Muscle layer of colon (tissue), 2 donors: ENCODE measurements at regions not wholly inside any gene's neighbourhood (a gene's known extent, or its start where the extent isn't known, plus 50 kb on each side); places are given as distances from the start of the nearest gene placed in this dataset.

ENCODE experiments used
- H3K27ac ChIP-seq: one replicate; pipeline ENCODE4 v1.7.0; 2013; ENCODE audit warnings: low read depth, mild to moderate bottlenecking, low read length, moderate library complexity
- H3K27me3 ChIP-seq, 2 donors: one replicate each; pipeline ENCODE4 v1.7.0; 2013; ENCODE audit warnings: low read length in 2 of 2, mild to moderate bottlenecking in 2 of 2; ENCODE audit not compliant: insufficient read depth in 2 of 2, control insufficient read depth in 1 of 2
- H3K36me3 ChIP-seq: one replicate; pipeline ENCODE4 v1.7.0; 2013; ENCODE audit warnings: mild to moderate bottlenecking, low read length; ENCODE audit not compliant: insufficient read depth
- H3K4me1 ChIP-seq: one replicate; pipeline ENCODE4 v1.7.0; 2013; ENCODE audit warnings: mild to moderate bottlenecking, low read length; ENCODE audit not compliant: insufficient read depth
- H3K4me3 ChIP-seq, 2 donors: one replicate each; pipeline ENCODE4 v1.7.0; 2013; ENCODE audit warnings: low read length in 2 of 2, low read depth in 1 of 2, mild to moderate bottlenecking in 1 of 2, moderate library complexity in 1 of 2
- H3K9ac ChIP-seq: one replicate; pipeline ENCODE4 v1.7.0; 2013; ENCODE audit warnings: low read length
- H3K9me3 ChIP-seq: one replicate; pipeline ENCODE4 v1.7.0; 2013; ENCODE audit warnings: mild to moderate bottlenecking, low read length
- donor health status: abdominal sarcoma.
- donor health status: Adenocarcinoma of cecum.

DNA sequence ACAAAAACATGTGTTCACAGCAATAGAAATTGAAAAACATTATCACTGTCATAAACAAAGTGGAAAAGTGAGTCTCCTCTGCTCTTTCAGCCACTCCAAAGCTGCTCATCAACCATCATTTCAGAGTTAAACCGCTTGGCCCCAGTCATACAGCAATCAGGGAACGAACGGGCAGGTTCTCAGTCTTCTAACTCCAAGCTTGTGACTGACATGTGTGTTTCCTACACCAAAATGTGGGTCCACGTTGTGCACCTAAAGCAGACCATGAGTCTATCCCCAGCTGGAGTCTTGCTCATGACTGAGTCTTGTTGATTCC lies 582.6 kb upstream of the ID2 start:
- Histone ChIP-seq H3K9ac (no peak overlapping the region), H3K9me3 (no peaks in the 10 kb centered on the region), H3K4me1 (peaks cover 10% of the 10 kb centered on the region), H3K36me3 (no peaks in the 10 kb centered on the region), H3K4me3 (no peak overlapping the region), H3K27ac (no peak overlapping the region), H3K27me3 (no peaks in the 10 kb centered on the region)

DNA sequence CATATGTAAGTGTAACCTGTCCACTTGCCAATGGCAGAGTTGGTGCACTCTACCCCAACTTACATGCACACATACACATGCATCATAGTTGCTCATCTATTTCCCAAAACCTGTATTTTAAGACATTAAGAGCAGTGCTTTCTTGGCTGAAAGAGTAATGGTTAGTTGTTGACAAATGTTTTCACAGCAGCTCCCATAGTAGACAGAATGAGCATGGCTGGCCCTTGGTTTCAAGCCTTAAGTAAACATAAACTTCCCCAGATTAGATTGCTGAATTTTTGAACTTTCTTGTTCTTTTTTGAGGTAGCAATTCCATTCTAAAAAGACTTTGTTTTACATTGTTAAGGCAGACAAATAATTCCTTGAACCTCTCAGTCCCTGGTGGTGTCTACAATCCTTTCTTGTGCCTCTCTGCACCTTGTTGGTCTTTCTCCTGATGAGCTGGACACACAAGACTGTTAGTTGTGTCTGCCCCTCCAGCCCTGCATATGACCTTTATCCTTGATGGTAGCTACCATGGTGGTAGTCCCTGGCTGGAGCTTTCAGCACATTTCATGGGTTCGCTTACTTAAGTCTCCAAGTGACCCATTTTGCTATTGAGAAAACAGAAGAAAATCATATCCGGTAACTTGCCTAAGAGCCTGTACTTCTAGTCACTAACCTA lies 580.1 kb upstream of the ID2 start:
- no peak overlapping the region for H3K4me3 ChIP-seq
- H3K27ac ChIP-seq, result no peak overlapping the region
- H3K9ac ChIP-seq, result no peak overlapping the region
- H3K27me3 ChIP-seq, result no peaks in the 10 kb centered on the region
- peaks cover 10% of the 10 kb centered on the region for H3K4me1 ChIP-seq
- H3K36me3 ChIP-seq, result no peaks in the 10 kb centered on the region
- H3K9me3 ChIP-seq, result no peaks in the 10 kb centered on the region

DNA sequence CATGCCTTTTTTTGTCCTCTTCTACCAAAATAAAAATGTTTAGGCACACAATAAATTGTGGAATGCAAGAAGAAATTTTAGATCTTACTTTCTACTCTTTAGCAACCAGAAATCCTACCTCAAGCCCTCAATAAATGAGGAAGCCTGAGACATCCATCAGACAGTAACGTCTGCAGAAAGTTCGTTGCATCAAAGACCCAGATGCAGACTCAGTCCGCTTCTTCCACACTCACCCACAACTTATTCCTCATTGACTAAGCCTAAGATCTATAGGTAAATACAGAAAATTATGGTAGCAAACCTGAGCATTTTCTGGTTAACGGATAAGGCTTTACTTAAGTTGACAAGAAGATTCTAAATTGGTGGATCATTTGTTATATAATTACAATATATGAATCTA lies 579.4 kb upstream of the ID2 start:
- H3K27me3 ChIP-seq, result no peaks in the 10 kb centered on the region
- H3K4me1 ChIP-seq, result peaks cover 10% of the 10 kb centered on the region
- H3K4me3 ChIP-seq, result no peak overlapping the region
- no peak overlapping the region for H3K9ac ChIP-seq
- H3K27ac ChIP-seq, result no peak overlapping the region
- no peaks in the 10 kb centered on the region for H3K9me3 ChIP-seq
- no peaks in the 10 kb centered on the region for H3K36me3 ChIP-seq

DNA sequence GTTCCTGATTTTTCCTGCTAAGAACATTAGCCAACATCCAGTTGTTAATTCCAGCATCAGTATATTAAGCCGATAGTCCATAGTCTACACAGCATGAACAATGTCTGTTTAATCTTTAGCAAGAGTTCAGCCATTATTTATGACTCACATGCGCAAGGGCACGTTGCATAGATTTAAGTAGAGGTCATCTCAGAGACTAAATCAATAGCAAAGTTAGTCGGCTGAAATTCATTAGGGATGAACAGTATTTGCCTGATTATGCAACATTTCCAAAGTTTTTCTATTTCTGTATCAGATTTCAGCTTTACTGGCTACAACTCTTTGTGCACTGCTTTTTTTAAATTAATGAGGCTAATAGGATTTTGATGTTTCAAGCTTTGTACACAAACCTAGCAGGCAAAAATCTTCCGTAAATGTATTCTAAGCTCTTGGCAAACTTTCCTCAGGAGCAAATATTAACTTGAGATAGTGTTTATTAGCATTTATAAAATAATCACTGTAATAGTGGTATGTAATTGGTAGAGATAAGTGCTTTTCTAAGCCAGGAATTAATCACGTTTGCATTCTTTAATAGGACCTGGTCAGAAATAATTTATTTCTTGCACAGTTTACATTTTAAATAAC lies 578.7 kb upstream of the ID2 start:
- no peaks in the 10 kb centered on the region for H3K27me3 ChIP-seq
- H3K9me3 ChIP-seq, result no peaks in the 10 kb centered on the region
- H3K27ac ChIP-seq, result no peak overlapping the region
- H3K9ac ChIP-seq, result no peak overlapping the region
- no peak overlapping the region for H3K4me3 ChIP-seq
- H3K36me3 ChIP-seq, result no peaks in the 10 kb centered on the region
- H3K4me1 ChIP-seq, result peaks cover 9% of the 10 kb centered on the region

DNA sequence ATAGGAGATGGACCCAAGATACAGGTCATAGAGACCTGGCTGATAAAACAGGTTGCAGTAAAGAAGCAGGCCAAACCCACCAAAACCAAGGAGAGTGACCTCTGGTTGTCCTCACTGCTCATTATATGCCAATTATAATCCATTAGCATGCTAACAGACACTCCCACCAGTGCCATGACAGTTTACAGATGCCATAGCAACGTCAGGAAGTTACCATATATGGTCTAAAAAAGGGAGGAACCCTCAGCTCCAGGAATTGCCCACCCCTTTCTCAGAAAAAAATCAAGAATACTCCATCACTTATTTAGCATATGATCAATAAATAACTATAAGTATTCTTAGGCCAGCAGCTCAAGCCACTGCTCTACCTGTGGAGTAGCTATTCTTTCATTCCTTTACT lies 574.7 kb upstream of the ID2 start:
- Histone ChIP-seq H3K9ac (no peak overlapping the region), H3K4me1 (no peaks in the 10 kb centered on the region), H3K9me3 (no peaks in the 10 kb centered on the region), H3K36me3 (no peaks in the 10 kb centered on the region), H3K27ac (no peak overlapping the region), H3K27me3 (no peaks in the 10 kb centered on the region), H3K4me3 (no peak overlapping the region)

DNA sequence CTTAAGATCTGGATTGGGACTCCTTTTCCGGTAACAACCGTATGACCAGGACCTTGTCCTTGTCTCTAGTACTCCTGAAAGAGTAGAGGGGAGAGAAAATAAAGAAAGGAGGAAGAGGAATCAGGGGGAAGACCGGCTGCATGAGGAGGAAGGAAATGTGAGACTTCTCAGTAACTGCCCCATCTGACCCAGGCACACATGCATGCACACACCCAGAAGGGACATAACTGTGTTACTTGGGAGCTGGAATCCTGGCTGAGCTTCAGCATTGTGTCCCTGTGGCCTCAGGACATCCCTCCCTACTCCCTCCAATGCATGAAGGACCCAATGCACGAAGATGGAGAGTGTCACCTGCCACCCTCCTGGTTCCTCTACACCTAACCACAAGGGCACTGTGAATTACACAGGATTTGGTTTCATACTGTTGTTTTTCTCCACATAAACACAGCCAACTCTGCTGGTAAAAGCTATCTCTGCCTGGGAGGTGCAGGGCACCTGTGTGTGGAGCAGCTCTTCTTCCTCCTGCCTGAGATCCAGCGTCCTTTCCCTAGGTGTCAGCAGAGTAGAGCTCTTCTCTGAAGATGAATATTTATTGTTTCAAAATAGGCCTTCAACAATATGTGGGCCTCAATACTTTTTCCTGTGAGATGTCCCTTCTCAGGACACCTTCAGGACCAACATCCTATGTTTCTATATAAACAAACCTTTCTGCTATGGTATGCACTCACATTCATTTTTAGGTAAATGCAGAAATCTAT lies 574.1 kb upstream of the ID2 start:
- Histone ChIP-seq H3K4me3 (no peak overlapping the region), H3K9me3 (no peaks in the 10 kb centered on the region), H3K27ac (no peak overlapping the region), H3K27me3 (no peaks in the 10 kb centered on the region), H3K4me1 (no peaks in the 10 kb centered on the region), H3K36me3 (no peaks in the 10 kb centered on the region), H3K9ac (no peak overlapping the region)

DNA sequence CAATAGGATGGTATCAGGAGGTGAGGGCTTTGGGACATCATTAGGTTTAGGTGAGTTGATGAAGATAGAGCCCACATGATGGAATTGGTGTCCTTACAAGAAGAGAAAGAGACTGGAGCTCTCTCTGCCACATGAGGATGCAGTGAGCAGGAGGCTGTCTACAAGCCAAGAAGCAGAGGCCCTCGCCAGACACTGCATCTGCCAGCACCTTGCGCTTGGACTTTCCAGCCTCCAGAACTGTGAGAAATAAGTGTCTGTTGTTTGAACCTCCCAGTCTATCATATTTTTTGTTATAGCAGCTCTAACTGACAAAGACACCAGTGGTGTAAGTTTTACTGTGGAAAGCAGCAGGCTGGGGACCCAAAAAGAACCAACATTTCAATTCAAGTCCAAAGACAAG lies 571.1 kb upstream of the ID2 start:
- no peak overlapping the region for H3K27ac ChIP-seq
- H3K9ac ChIP-seq, result no peak overlapping the region
- no peaks in the 10 kb centered on the region for H3K27me3 ChIP-seq
- no peak overlapping the region for H3K4me3 ChIP-seq
- no peaks in the 10 kb centered on the region for H3K4me1 ChIP-seq
- no peaks in the 10 kb centered on the region for H3K9me3 ChIP-seq
- H3K36me3 ChIP-seq, result no peaks in the 10 kb centered on the region

DNA sequence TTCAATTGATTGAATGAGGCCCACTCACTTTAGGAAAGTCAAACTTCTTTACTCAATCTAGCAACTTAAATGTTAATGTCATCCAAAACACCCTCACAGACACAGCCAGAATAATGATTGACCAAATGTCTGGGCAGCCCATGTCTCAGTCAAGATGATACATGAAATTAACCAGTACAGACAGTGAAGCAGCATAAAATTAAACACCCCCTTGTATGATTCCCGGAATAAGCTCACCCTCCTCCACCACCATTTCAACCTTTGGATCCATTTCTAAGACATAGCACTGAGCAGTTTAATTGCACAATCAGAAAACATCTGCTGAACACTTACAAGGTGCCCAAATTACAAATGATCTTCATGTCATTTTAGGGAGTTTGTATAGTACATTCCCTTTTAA lies 570.7 kb upstream of the ID2 start:
- Histone ChIP-seq H3K9me3 (no peaks in the 10 kb centered on the region), H3K4me1 (no peaks in the 10 kb centered on the region), H3K27me3 (no peaks in the 10 kb centered on the region), H3K9ac (no peak overlapping the region), H3K36me3 (no peaks in the 10 kb centered on the region), H3K4me3 (no peak overlapping the region), H3K27ac (no peak overlapping the region)

DNA sequence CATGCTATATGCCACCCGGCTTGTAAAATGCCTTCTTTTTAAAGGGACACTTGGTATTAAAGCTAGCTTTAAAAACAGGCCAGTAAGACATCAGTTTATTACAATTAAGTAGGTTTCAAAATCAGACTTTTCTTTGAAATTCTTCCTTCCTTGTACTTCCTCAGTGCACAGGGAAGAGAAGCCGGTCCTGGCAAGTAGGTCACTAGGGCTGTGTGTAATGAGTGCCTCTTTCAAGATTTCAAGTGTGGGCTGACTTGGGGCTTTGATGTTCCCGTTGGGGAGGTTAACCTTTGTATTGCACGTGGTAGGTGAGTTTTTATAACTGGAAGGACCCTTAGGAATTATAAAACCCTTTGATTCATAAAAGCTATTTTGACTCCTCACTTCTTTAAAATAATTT lies 566.4 kb upstream of the ID2 start:
- no peaks in the 10 kb centered on the region for H3K27me3 ChIP-seq
- no peak overlapping the region for H3K9ac ChIP-seq
- no peaks in the 10 kb centered on the region for H3K9me3 ChIP-seq
- H3K4me1 ChIP-seq, result peaks cover 13% of the 10 kb centered on the region
- no peaks in the 10 kb centered on the region for H3K36me3 ChIP-seq
- no peak overlapping the region for H3K4me3 ChIP-seq
- H3K27ac ChIP-seq, result no peak overlapping the region

DNA sequence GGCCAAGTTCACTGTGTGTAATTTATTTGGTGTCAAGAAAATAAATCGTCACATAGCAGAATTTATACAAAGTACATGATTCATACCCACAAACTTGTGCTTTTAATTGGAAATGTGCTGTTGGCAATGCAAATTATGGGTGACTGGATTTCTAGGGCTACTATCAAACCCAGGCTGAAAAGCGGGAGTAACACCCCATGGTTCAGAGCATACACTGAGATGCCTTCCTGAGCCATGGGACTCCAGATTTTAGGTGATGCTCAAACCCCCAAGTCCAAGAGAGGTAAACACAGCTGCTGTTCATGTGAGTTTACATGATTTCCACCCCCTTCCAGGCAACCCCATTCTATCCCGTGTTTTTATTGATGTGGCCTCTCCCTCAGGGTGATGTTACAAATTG lies 565.9 kb upstream of the ID2 start:
- Histone ChIP-seq H3K9ac (no peak overlapping the region), H3K4me3 (no peak overlapping the region), H3K4me1 (peaks cover 16% of the 10 kb centered on the region), H3K27ac (no peak overlapping the region), H3K9me3 (no peaks in the 10 kb centered on the region), H3K36me3 (no peaks in the 10 kb centered on the region), H3K27me3 (no peaks in the 10 kb centered on the region)

DNA sequence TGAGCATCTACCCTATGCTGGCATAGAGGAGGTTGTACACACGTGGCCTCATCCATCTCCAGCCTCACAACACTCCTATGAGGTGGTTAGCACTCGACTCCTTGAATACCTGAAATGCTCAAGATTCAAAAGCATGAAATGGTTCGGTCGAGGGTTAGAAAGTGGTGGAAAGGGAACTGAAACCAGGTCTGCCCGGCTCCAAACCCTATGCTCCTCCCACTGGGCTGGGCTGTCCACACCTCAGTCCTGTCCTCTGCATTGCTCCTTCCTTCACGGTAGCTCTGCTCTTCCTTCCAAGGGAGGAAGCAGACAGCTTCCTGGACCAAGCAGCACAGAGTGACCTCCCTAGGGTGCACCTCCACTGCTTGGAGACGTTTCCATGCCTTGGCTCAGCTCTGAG lies 565.2 kb upstream of the ID2 start:
- Histone ChIP-seq H3K27me3 (no peaks in the 10 kb centered on the region), H3K27ac (no peak overlapping the region), H3K9ac (no peak overlapping the region), H3K36me3 (no peaks in the 10 kb centered on the region), H3K4me3 (no peak overlapping the region), H3K4me1 (peaks cover 20% of the 10 kb centered on the region), H3K9me3 (no peaks in the 10 kb centered on the region)
